BLaER1 treated with 17β-estradiol and CSF1 and Interleukin-3, amounts not matched to agents 10 nM and 100 nM (cell line): ENCODE measurements at regions not wholly inside any gene's neighbourhood (a gene's known extent, or its start where the extent isn't known, plus 50 kb on each side); places are given as distances from the start of the nearest gene placed in this dataset.

Experiments
- H3K27ac ChIP-seq, 11 experiments: shearing (Covaris generic); formaldehyde crosslinking; 2 replicates each; pipeline ENCODE4 v1.8.1; 2022
- H3K27me3 ChIP-seq, 11 experiments: shearing (Covaris generic); formaldehyde crosslinking; 2 replicates each; pipeline ENCODE4 v1.8.1; 2022
- H3K36me3 ChIP-seq, 11 experiments: shearing (Covaris generic); formaldehyde crosslinking; 2 replicates each; pipeline ENCODE4 v1.8.1; 2022
- H3K4me1 ChIP-seq, 10 experiments: shearing (Covaris generic); formaldehyde crosslinking; 2 replicates each; pipeline ENCODE4 v1.8.1; 2022
- H3K4me2 ChIP-seq, 11 experiments: shearing (Covaris generic); formaldehyde crosslinking; 2 replicates each; pipeline ENCODE4 v1.8.1; 2022
- H3K4me3 ChIP-seq, 10 experiments: shearing (Covaris generic); formaldehyde crosslinking; 2 replicates each; pipeline ENCODE4 v1.8.1; 2022
- H3K9ac ChIP-seq, 11 experiments: shearing (Covaris generic); formaldehyde crosslinking; 2 replicates each; pipeline ENCODE4 v1.8.1; 2022
- H3K9me3 ChIP-seq, 11 experiments: shearing (Covaris generic); formaldehyde crosslinking; replicated peaks in 1 of 11; 2 replicates each; pipeline ENCODE4 v1.8.1; 2022
- H4K20me1 ChIP-seq, 11 experiments: shearing (Covaris generic); formaldehyde crosslinking; 2 replicates each; pipeline ENCODE4 v1.8.1; 2022
- Cebpa-rat ChIP-seq, 11 experiments: shearing (Covaris generic); IDR thresholded peaks; 2 replicates each; pipeline ENCODE4 v1.8.1; 2022

- H3K9me3 ChIP-seq = peaks cover 0 to 8% (median 0%) of the 10 kb centered on the region in 11 experiments; a peak in 1 of 22 replicates
- no peak overlapping the region for H3K4me2 ChIP-seq
Measured at GRCh38 chr1:226496453-226497015, 52.0 kb upstream of the STUM start.

GRCh38 chr1:226497276-226497833 is 51.2 kb upstream of the STUM start:
- H3K9ac ChIP-seq = no peak overlapping the region
- H3K4me2 ChIP-seq = no peak overlapping the region
- H4K20me1 ChIP-seq = no peaks in the 10 kb centered on the region
- H3K36me3 ChIP-seq = no peaks in the 10 kb centered on the region
- peaks cover 0 to 8% (median 0%) of the 10 kb centered on the region in 11 experiments; a peak in 1 of 22 replicates for H3K9me3 ChIP-seq
- H3K27ac ChIP-seq = no peak overlapping the region
- TF ChIP-seq Cebpa-rat (IDR thresholded peaks at IDR 0.05) = no peak
- H3K4me1 ChIP-seq = no peaks in the 10 kb centered on the region
- no peak overlapping the region for H3K4me3 ChIP-seq
- no peaks in the 10 kb centered on the region for H3K27me3 ChIP-seq

More at GRCh38 chr1:226496453-226497015, 52.0 kb upstream of the STUM start:
- Histone ChIP-seq H3K4me3 (no peak overlapping the region), H3K9ac (no peak overlapping the region), H4K20me1 (no peaks in the 10 kb centered on the region), H3K27ac (no peak overlapping the region), H3K4me1 (peaks cover 0 to 3% (median 1%) of the 10 kb centered on the region in 10 experiments; a peak in 11 of 20 replicates), H3K36me3 (no peaks in the 10 kb centered on the region), H3K27me3 (no peaks in the 10 kb centered on the region)
- TF ChIP-seq Cebpa-rat (IDR thresholded peaks at IDR 0.05) = no peak

- Histone ChIP-seq H3K4me2 (no peak overlapping the region), H3K27me3 (no peaks in the 10 kb centered on the region), H3K4me3 (no peak overlapping the region), H3K9ac (no peak overlapping the region), H3K4me1 (no peaks in the 10 kb centered on the region), H3K9me3 (peaks cover 0 to 8% (median 0%) of the 10 kb centered on the region in 11 experiments; a peak in 1 of 22 replicates), H3K27ac (no peak overlapping the region), H3K36me3 (no peaks in the 10 kb centered on the region), H4K20me1 (no peaks in the 10 kb centered on the region)
- TF ChIP-seq Cebpa-rat (IDR thresholded peaks at IDR 0.05) = no peak
Measured at GRCh38 chr1:226497991-226498639, 50.4 kb upstream of the STUM start.

- peaks cover 0 to 8% (median 0%) of the 10 kb centered on the region in 11 experiments; a peak in 1 of 22 replicates for H3K9me3 ChIP-seq
- TF ChIP-seq Cebpa-rat (IDR thresholded peaks at IDR 0.05) = no peak
- H3K4me3 ChIP-seq = no peak overlapping the region
- H3K9ac ChIP-seq = no peak overlapping the region
- H3K27ac ChIP-seq = no peak overlapping the region
- no peak overlapping the region for H3K4me2 ChIP-seq
- H3K36me3 ChIP-seq = no peaks in the 10 kb centered on the region
- no peaks in the 10 kb centered on the region for H3K27me3 ChIP-seq
- no peaks in the 10 kb centered on the region for H3K4me1 ChIP-seq
- no peaks in the 10 kb centered on the region for H4K20me1 ChIP-seq
Measured at GRCh38 chr1:226498640-226499008, 49.9 kb upstream of the STUM start.
